Gastrocnemius medialis (tissue), 4 donors: ENCODE measurements at regions not wholly inside any gene's neighbourhood (a gene's known extent, or its start where the extent isn't known, plus 50 kb on each side); places are given as distances from the start of the nearest gene placed in this dataset.

ENCODE experiments used
- CTCF ChIP-seq, 5 experiments: fragments of 450-650 bp in 3 of 5; fragments of 200-600 bp in 2 of 5; sonication (generic) in 2 of 5; IDR thresholded peaks in 4 of 5; conservative IDR thresholded peaks in 1 of 5; 1 replicate in 4 of 5; 2 replicates in 1 of 5; pipeline ENCODE4 v1.5.1; 2016 to 2019; ENCODE audit warnings: antibody characterized with exemption in 5 of 5, mild to moderate bottlenecking in 3 of 5, moderate library complexity in 3 of 5
- POLR2A ChIP-seq, 2 donors: fragments of 450-650 bp; IDR thresholded peaks; one replicate each; pipeline ENCODE4 v1.6.1; 2017; ENCODE audit warnings: antibody characterized with exemption in 2 of 2, mild to moderate bottlenecking in 2 of 2, moderate library complexity in 2 of 2

- TF ChIP-seq CTCF (IDR thresholded peaks at IDR 0.05 in 4 of 5, conservative IDR thresholded peaks at IDR 0.05 in 1 of 5) (no peak), POLR2A (IDR thresholded peaks at IDR 0.05) (no peak)
Measured at GRCh38 chr2:75344146-75344545, 144.8 kb upstream of the TACR1 start.
